Loucy (cell line): ENCODE measurements at regions not wholly inside any gene's neighbourhood (a gene's known extent, or its start where the extent isn't known, plus 50 kb on each side); places are given as distances from the start of the nearest gene placed in this dataset.

ENCODE experiments used
- EZH2phosphoT487 ChIP-seq: fragments of 200-600 bp; IDR thresholded peaks from 2 replicates; pipeline ENCODE4 v1.6.1; 2018; ENCODE audit warnings: antibody characterized with exemption, mild to moderate bottlenecking, moderate library complexity, borderline replicate concordance
- TF ChIP-seq, protein P1 (sequence below): fragments of 200-600 bp; sonication (generic); conservative IDR thresholded peaks from 2 replicates; pipeline ENCODE4 v1.5.1; 2014; ENCODE audit warnings: mild to moderate bottlenecking, antibody characterized with exemption, low read length

DNA sequence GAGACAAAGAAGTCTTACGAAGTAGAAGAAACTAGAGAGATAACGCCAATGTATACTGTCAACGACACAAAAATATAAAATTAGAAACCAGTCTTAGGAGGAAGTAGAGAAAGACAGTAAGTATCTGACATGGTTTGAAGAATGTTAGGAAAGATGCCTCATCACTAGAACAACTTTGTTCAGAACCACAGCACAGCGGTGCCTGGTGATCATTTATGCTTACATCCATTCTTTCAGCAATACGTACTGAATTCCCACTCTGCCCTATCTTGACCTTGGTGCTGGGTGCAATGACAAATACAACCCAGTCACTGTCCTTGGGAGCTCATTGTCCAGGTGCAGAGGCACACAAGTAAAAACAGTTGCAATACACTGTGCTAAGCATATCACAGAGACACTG, 104.4 kb downstream of the TM2D1 start:
- TF ChIP-seq, protein P1, sequence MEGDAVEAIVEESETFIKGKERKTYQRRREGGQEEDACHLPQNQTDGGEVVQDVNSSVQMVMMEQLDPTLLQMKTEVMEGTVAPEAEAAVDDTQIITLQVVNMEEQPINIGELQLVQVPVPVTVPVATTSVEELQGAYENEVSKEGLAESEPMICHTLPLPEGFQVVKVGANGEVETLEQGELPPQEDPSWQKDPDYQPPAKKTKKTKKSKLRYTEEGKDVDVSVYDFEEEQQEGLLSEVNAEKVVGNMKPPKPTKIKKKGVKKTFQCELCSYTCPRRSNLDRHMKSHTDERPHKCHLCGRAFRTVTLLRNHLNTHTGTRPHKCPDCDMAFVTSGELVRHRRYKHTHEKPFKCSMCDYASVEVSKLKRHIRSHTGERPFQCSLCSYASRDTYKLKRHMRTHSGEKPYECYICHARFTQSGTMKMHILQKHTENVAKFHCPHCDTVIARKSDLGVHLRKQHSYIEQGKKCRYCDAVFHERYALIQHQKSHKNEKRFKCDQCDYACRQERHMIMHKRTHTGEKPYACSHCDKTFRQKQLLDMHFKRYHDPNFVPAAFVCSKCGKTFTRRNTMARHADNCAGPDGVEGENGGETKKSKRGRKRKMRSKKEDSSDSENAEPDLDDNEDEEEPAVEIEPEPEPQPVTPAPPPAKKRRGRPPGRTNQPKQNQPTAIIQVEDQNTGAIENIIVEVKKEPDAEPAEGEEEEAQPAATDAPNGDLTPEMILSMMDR = no peak
- no peak for TF ChIP-seq EZH2phosphoT487
